AG10803 (cell line): ENCODE measurements at regions not wholly inside any gene's neighbourhood (a gene's known extent, or its start where the extent isn't known, plus 50 kb on each side); places are given as distances from the start of the nearest gene placed in this dataset.
"Not testable (repeated sequence)": the region's sequence is repeated elsewhere in the genome, so short reads cannot be mapped to it uniquely, and the experiment has no call there.

Source experiments
- DNase-seq: peaks from one replicate; pipeline ENCODE4 v3.0.0; 2010; ENCODE audit warnings: low read depth
- H3K4me3 ChIP-seq: 2 replicates; pipeline ENCODE4 v1.5.1; 2011; ENCODE audit warnings: mild to moderate bottlenecking, low read length, control low read depth
- CTCF ChIP-seq: conservative IDR thresholded peaks from 2 replicates; pipeline ENCODE4 v1.5.1; 2011; ENCODE audit warnings: mild to moderate bottlenecking, low read length, control low read depth, inconsistent platforms

- no peak overlapping the region for H3K4me3 ChIP-seq
- DNase-seq, result no peak
- no peak for TF ChIP-seq CTCF
These were observed 223.9 kb upstream of the SHH start for GRCh38 chr7:156036153-156036552.

- not testable (repeated sequence) for H3K4me3 ChIP-seq, DNase-seq
These were observed 223.1 kb upstream of the SHH start for GRCh38 chr7:156035387-156035786.

- DNase-seq, result no peak
- no peak for TF ChIP-seq CTCF
- H3K4me3 ChIP-seq, result no peak overlapping the region
These were observed 222.1 kb upstream of the SHH start for GRCh38 chr7:156034397-156034796.

- TF ChIP-seq CTCF, result no peak
- no peak overlapping the region for H3K4me3 ChIP-seq
- DNase-seq, result no peak
These were observed 220.7 kb upstream of the SHH start for GRCh38 chr7:156032973-156033372.

GRCh38 chr7:156031679-156032478, 219.6 kb upstream of the SHH start:
- TF ChIP-seq CTCF, result no peak
- no peak overlapping the region for H3K4me3 ChIP-seq

GRCh38 chr7:156029460-156030007, 217.3 kb upstream of the SHH start:
- no peak for TF ChIP-seq CTCF
- no peak for DNase-seq
- H3K4me3 ChIP-seq, result no peak overlapping the region

More at GRCh38 chr7:156031679-156032478, 219.6 kb upstream of the SHH start:
- DNase-seq, result no peak

- TF ChIP-seq CTCF, result no peak
- no peak overlapping the region for H3K4me3 ChIP-seq
- DNase-seq, result no peak
These were observed 216.3 kb upstream of the SHH start for GRCh38 chr7:156028521-156028920.
